ENCODE measurements at regions not wholly inside any gene's neighbourhood (a gene's known extent, or its start where the extent isn't known, plus 50 kb on each side); places are given as distances from the start of the nearest gene placed in this dataset.

GRCh38 chrX:131677655-131678628, 134.1 kb downstream of the OR13H1 start:
- no peak for TF ChIP-seq ZNF623 (tag by site-specific recombination; IDR thresholded peaks at IDR 0.05)
- peak; percentile 74 for TF ChIP-seq CTCF (tag by site-specific recombination; IDR thresholded peaks at IDR 0.05)
- no peak for TF ChIP-seq ZNF76 (tag by site-specific recombination; IDR thresholded peaks at IDR 0.05; ENCODE audit: borderline replicate concordance, low read depth)
- TF ChIP-seq ZBTB7A (tag by site-specific recombination; IDR thresholded peaks at IDR 0.05; ENCODE audit: low read depth): no peak
- no peak for TF ChIP-seq SETDB1 (IDR thresholded peaks at IDR 0.05; ENCODE audit: insufficient read length, low read length)

All from HEK293 (cell line).